ENCODE measurements at regions not wholly inside any gene's neighbourhood (a gene's known extent, or its start where the extent isn't known, plus 50 kb on each side); places are given as distances from the start of the nearest gene placed in this dataset.

- no peak for DNase-seq
Measured at GRCh38 chr6:19279273-19279684, 557.9 kb upstream of the ID4 start.

DNA sequence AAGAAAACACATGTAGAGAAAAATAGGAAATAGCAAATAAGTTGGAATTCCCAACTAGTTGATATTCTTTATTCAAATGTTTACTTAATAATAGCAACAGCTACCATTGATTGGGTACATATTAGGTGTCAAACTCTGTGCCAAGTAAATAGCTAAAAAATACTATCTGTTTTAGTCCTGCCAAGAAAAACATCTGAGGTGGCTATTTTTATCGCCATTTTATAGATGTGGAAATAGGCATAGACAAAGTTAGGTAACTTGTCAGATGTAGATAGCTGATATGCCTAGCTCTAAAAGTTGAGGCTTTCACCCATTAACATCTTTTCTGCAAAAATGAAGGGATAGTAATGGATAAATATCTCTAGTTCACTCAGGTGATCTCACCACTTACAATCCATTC lies 549.2 kb upstream of the ID4 start:
- DNase-seq, result no peak

- no peak for DNase-seq
Measured at GRCh38 chr6:19289457-19289856, 547.7 kb upstream of the ID4 start.

- DNase-seq, result no peak
Measured at GRCh38 chr6:19297880-19298279, 539.3 kb upstream of the ID4 start.

- DNase-seq, result no peak
Measured at GRCh38 chr6:19298421-19298820, 538.7 kb upstream of the ID4 start.

DNA sequence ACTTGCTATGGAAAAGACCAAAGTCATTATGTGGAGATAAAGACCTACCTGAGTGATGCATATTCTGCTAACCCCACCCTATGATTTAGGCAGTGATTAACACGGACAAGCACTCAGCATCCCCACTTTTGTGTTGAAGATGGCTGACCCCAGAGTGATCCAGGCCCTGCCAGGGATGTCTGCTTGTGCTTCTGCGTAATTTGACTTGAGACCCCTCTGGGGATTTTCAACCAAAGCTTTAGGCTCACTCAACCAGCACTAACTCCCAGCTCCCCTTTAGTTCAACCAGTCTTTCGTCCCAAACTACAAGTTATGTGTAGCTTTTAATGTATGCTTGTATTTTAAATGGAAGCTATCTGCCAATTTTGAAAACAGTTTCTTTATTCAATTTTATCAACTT lies 538.0 kb upstream of the ID4 start:
- no peak for DNase-seq

DNA sequence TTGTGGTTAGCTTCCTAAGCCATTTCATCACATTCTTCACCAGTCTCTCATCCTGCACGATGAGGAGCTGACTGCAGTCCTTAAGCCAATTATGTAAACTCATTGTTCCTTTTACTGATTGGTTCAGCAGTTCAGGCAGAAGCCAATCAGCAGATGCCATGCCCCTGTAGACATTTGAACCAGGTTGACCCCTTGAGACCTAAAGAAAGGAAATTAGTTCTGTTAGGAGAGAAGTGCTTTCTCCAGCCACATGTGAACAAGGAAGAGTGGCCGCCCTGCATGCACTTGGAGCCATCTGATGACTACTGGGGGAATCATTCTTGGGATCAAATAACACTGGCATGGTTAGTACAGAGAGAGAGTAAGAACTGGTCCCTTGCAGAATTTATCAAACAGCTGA lies 535.2 kb upstream of the ID4 start:
- no peak for DNase-seq

DNA sequence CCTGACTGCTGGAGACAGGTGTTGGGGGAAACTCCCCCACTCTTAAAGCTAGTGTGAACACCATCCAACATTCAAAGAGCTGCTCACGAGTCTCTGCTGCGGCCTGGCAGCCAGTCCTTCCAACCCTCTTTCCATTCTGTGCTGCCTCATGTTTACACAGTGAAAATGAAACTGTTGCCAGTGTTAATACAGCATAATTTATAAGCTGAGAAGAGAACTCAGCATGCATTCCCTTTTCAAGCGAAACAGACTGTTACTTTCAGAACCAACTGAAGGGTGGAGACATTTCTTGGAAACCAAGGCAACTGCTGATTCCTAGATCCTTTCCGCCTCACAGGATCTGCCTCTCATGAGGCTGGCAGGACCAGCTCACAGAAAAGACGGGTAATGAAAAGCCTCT lies 533.8 kb upstream of the ID4 start:
- DNase-seq, result no peak

DNA sequence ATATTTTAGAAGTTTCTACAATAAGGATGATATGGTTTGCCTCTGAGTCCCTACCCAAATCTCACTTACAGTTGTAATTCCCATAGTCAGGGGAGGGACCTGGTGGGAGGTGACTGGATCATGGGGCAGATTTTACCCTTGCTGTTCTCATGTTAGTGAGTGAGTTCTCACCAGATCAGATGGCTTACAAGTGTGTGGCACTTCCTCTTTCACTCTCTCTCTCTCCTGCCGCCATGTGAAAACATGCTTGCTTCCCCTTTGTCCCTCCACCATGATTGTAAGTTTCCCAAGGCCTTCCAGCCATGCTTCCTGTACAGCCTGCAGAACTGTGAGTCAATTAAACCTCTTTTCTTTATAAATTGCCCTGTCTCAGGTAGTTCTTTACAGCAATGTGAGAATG lies 527.5 kb upstream of the ID4 start:
- no peak for DNase-seq

GRCh38 chr6:19311786-19312185 lies 525.4 kb upstream of the ID4 start:
- no peak for DNase-seq

GRCh38 chr6:19312241-19312978 lies 524.8 kb upstream of the ID4 start:
- DNase-seq, result no peak

DNA sequence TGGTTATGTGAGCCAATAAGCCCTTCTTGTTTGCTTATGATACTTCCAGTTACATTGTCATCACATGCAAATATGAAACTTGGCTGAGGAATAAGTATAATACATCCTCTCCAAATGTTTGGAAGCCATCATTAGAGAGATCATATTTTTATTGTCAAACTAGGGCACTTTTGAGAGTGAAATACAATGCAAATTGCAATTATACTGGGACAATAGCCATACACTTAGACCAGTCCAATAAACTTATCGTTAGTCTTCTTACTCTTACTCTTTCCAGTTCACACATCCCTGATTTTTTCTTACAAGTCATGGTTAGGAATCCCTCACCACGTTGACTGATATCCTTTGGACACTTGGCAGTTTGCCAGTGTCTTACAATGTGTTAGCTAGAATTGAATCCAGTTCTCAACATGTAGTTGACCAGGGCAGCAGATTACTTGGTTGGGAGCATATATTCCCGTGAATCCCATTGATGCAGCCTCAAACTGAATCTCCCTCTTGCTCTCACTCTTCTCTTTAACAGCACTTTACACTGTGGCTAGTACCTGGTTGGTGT lies 519.7 kb upstream of the ID4 start:
- no peak for DNase-seq

- DNase-seq, result no peak
Measured at GRCh38 chr6:19319005-19319404, 518.2 kb upstream of the ID4 start.

- DNase-seq, result no peak
Measured at GRCh38 chr6:19320111-19320581, 517.0 kb upstream of the ID4 start.

DNA sequence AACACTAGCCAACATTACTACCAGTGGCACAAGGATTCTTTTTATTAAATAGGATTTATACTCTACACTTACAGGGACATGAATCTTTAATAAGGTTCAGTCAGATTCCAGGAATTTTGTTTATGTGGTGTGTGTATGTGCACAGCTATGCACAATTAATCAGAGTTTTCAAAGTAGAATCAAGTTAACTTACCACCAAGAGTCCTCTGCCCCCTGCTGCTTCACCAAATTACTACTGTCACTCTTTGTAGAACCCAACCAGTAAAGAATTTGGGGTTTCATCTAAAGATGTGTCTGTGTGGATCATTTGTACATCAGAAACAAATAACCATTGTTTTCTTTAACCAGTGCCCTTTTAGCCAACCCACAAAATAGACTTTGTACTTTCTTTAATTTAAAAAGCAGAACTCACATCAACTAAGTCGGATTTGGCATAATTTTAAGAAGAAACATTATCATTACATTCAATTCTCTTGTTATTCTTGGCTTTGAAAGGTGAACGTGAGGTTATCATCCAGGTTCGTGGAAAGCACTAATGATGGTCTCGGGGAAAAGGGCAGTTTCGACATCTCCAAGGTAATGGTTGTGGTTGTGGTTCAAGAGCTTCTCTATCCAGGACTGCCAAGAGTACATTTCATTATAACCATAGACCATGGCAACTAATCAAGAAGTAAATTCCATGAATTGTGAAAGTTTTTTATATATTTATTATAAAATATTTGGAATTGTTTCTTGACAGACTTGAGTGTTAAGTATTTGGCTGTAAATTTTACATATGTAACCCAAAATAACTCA lies 514.3 kb upstream of the ID4 start:
- no peak for DNase-seq

DNA sequence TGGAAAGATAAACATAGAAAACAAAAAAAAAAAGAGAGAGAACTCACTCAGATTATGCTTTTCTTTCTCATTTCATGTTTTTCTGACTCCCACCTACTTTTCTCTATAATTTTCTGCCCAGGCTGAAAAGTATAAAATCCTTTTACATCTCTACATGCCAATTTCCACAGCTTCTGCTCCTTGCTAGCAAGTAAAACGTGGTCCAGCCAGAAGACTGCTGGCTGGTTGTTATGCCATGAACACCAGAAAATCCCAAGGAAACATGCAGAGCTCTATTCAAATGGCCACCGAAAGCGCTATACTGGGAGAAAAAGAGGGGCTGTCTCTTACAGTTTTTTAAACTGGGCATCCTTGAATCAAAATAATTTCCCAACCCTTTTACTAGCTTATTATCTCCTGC lies 512.8 kb upstream of the ID4 start:
- no peak for DNase-seq

GRCh38 chr6:19325335-19325789 lies 511.8 kb upstream of the ID4 start:
- DNase-seq, result no peak

DNA sequence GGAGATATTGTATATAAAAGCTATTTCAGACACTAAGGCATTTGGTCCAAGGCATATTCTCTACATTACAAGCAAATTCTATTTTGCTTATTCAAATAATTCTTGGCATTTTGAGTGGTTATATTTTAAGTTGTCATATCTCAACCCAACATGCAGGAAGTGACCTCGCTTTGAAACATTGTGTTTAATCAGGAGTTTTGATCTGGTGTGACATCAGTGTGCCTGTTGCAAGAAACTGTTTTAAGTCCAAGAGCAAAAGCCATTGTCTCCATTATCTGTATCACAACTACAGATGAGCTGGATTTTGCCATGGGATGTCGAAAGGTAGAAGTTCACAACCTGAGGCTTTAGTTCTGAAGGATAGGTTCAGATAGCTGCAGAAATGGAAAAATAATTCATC lies 509.9 kb upstream of the ID4 start:
- DNase-seq, result no peak

DNA sequence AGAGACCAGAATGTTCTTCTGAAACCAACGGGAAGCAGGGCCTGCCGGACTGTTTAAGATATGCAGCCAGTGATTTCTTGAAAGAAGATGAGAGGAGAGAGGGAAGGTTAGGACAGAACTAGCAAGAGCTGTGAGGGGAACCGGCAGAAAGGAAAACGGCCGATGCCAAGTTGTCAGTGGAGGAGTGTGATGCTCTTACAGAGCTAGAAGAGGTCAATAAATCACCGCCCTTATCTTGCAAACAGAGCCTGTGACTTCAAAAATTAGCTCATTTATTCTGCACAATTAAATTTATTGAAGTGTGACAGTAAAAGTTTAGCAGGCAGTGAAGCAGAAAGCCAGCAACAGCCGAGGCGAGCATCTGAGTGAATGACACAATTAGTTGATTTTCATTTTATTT lies 509.5 kb upstream of the ID4 start:
- DNase-seq, result no peak

DNA sequence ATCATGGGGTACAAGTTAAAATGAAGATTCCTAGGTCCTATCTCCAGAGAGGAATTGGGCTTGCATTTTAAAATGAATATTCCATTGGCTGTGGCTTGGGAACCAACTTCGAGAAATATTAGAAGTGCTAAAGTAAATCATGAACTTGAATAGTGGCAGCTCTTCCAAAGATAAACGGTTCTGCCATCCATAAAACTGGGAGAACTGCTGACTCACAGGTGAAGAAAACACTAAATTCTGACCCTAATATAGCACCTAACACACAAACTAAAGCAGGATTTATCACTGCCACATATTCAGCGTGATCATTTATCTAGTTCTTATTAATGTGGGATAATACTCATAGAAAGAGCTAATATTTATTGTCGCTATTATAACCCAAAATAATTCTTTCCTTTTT lies 508.1 kb upstream of the ID4 start:
- DNase-seq, result no peak

GRCh38 chr6:19331089-19331488 lies 506.1 kb upstream of the ID4 start:
- no peak for DNase-seq

GRCh38 chr6:19332806-19333460 lies 504.2 kb upstream of the ID4 start:
- DNase-seq, result no peak

- DNase-seq, result no peak
Measured at GRCh38 chr6:19333936-19334335, 503.2 kb upstream of the ID4 start.

GRCh38 chr6:19336579-19336978 lies 500.6 kb upstream of the ID4 start:
- no peak for DNase-seq
